ENCODE measurements at regions not wholly inside any gene's neighbourhood (a gene's known extent, or its start where the extent isn't known, plus 50 kb on each side); places are given as distances from the start of the nearest gene placed in this dataset.
A peak's percentile ranks its signal among the peaks of the same experiment; 100 is the strongest.
"Not testable (repeated sequence)": the region's sequence is repeated elsewhere in the genome, so short reads cannot be mapped to it uniquely, and the experiment has no call there.

DNA sequence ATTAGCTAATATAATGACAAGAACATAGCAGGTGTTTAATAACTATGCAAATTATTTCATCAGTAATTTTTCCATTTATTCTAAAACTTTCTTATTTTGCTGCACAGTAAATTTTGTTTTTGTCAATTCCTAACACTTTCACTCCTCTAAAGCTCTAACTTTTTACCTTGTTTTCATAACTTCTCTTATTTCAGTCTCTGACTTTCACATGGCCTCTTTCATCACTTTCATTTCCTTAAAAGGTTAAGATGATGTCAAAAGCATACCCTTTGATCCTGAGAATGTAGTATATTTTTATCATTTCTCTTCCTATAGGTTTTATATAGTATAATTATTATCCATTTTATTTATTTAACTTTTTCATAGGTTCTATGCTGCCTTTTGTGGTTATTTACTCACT is 1325.8 kb upstream of the ALCAM start:
- no peak for DNase-seq

DNA sequence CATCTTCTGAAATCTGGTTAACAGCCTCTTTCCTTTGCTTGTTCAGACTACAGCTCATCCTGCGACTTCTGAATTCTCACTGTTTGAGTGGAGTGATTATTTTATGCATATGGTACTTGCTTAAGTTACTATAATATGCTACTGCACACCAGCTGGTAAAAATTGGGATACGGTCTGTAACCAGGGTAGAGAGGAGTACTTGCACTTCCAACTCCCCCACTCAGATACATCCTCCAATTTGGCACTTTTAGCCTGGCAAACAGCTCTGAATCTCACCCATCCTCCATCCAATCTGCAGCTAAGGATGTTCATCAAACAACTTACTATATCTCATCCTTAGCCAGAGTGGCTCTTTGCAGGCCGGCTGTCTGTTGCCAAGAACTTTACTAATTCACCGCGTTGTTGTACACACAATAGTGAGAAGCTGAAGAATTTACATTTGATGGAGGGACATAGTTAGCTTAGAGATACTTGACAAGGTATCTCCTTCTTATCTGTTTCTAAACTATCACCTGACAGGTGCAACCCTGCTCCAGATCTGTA is 1323.6 kb upstream of the ALCAM start:
- DNase-seq: not testable (repeated sequence)

DNA sequence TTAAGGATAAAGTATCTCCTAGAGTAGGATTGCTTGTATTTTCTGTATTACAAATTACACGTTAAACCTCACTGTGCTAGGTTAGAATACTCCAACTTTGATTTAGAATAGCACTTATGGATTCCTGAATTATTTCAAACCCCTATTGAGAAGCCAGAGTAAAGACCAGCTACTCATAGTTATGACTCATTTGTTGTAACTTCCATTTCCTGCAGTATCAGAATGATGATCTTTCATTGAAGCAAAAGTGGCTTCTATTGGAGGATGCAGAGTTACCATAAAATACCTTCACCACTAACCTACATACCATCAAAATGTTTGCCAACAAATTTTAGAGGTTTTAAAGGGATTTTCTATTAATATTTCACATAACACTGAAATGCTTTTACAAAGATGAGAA is 1322.7 kb upstream of the ALCAM start:
- DNase-seq: peak; percentile 15

DNA sequence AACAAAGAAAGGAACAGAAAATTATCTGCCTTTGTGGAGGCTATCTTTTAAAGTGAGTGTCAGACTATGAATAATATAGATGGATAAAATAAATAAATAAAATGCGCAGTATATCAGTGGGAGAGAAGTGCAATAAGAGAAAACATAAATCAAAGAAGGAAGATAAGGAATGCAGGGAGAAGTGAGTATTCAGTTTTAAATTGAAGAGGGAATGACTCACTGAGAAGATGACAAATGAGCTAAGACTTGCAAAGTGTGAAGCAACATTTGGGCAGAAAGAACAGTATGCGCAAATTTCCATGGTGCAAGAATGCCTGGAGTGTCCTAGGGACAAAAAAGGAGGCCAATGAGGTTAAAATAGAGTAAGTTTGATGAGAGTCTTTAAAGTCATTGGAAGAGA is 1300.1 kb upstream of the ALCAM start:
- peak; percentile 70 for DNase-seq

DNA sequence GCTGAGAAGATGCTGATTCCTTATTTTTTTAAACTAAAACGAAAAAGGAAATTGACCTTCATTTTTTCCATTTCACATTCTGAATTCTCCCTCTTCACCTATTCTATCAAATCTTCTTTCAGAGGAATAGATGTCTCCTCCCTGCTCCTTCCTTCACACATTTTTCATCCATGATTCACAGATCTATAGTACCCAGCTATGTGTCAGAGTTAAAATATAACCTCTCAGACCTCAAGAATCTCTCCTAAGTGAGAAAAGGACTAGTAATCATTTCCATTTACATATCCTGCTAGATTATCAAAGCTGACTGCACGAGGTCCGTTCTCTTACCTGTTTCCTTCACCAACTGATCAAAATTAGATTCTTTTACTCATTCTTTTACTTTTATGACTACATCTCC is 1297.6 kb upstream of the ALCAM start:
- DNase-seq: peak; percentile 48

DNA sequence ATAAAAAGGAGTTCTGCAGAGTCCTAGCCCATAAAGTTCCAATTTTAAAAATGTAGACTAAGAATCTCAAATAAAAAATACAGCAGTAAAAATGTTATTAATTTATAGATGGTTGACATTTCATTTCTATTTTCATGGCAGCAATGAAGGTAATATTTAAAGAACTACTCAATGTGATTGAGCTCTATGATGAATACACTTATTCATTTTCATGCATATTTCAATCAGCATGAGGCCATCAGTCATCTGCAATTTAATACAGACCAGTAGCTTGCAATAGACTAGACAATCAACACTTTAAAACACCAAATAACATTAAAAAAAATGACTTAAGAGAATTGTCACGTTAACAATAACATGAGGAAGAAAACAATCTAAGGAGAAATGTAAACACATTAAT is 1295.8 kb upstream of the ALCAM start:
- no peak for DNase-seq

DNA sequence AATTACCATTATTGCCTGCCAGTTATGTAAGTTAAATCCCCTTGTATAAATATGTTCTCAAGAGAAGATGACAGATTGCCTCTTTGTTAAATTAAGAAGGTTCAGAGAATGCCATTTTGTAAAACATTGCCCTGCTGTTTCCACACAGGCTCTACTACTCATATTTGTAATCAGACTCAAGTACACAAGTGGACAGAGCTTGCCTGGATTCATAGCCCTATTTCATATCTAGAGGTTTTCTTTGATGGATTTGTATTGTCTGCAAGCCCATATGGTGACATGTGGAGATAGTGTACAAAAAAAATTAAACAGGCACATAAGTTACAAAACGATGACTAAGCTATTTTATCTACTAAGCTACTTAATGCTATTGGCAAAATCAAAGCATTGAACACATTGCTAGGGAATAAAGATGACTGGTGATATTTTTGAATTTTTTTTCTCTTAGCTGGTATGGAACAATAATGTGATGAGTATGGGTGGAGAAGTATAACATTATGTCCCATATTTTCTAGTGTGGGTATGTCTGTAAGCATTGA is 1286.6 kb upstream of the ALCAM start:
- DNase-seq: no peak

DNA sequence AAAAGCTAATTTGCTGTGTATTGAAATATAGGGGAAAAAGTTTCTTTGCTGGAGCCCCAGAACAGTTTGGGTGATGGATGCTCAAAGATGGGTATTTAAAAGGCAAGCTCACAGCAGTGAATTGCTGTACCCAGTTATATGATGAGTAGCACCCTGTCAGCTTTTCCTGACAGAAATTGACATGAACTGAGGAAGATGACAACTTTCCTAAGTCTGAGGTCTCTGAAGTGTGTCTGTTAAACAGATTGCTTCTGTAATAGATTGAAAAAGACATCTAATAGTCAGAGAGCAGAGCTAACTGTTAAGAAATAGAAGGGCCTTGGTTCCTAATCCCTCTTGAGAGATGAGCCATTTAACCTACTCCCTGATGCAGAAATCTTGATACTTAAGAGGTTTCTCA is 1278.0 kb upstream of the ALCAM start:
- no peak for DNase-seq

DNA sequence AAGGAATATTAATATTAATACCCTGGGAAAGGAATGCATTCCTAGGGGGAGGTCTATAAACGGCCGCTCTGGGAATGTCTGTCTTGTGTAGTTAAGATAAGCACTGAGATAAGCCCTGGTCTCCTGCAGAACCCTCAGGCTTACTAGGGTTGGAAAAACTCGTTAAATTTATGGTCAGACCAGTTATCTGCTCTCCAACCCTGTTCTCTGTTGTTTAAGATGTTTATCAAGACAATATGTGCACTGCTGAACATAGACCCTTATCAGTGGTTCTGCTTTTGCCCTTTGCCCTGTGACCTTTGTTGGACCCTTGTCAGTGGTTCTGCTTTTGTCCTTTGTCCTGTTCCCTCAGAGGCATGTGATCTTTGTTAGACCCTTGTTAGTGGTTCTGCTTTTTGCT is 1276.7 kb upstream of the ALCAM start:
- not testable (repeated sequence) for DNase-seq

DNA sequence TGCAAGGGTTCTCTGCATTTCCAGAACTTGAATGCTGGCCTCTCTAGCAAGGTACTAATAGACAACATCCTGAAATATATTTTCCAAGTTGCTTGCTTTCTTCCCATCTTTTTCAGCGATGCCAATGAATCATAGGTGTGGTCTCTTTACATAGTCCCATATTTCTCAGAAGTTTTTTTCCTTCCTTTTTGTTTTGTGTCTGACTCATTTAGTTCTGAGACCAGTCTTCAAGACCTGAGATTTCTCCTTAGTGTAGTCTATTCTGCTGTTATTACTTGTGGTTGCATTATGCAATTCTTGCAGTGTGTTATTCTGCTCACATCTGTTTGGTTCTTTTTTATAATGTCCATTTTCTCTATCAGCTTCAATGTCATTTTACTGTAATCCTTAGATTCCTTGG is 1265.0 kb upstream of the ALCAM start:
- DNase-seq: peak; percentile 13

DNA sequence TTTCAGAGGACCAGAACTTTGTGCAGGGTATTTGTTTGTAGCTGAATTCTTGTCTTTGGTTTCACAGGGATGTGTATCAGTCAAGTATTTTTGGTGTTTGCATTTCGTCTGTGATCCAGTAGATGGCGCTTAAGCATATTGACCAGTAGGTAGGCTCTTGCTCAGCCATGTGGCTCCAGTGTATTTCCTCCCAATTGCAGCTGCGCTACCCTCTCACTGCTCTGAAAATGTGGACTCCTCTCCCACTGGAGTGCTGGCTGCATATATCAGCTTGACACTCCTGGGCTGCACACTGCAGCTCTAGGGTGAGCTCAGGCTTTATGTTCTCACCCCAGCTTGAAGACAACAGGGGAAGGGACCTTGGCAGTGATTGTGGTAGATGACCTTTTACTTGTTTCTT is 1264.3 kb upstream of the ALCAM start:
- DNase-seq: peak; percentile 67

DNA sequence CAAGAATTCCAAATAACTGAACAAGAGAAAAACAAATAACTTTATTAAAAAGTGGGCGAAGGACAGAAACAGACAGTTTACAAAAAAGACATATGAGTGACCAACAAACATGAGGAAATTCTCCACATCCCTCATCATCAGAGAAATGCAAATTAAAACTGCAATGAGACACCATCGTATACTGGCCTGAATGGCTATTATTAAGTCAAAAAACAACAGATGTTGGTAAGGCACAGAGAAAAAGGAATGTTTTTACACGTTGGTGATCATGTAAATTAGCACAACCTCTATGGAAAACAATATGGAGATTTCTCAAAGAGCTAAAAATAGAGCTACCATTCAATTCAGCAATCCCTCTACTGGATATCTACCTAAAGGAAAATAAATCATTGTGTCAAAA is 1260.4 kb upstream of the ALCAM start:
- no peak for DNase-seq

DNA sequence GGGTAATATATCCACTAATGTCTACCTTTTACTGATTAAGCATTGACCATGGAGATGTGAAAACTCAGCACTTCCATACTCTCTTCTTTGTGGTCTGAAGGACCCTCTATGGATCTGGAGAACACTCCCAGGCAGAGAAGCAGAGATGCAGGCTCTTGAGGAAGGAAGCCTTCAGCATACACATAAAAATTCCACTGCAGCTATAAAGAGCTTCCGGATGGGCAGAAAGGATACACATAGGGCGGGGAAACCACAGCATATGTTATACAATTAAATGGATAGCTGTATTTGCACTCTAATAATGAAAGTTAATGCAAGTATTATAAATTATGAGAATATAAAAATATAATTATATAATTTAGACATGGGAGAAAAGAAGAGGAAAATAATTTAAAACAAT is 1258.2 kb upstream of the ALCAM start:
- DNase-seq: peak; percentile 6

DNA sequence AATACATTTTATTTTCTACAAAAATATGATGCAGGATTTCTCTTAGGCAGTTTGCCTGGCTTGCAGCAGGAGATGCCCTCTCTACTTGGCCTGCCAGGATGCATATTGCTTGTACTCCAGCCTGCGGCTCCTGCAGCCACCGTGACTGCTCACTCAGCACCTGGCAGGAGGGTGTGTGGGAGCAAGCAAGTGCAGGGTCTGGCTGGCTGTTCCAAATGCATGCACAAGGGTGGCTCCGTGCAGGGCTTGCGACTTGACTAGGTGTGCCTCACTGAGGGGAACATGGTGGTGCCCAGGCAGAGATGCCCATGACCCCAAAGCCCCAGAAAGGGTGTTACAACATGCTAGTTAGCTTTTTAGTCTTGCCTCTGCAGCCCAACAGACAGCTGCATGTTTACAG is 1240.2 kb upstream of the ALCAM start:
- no peak for DNase-seq

DNA sequence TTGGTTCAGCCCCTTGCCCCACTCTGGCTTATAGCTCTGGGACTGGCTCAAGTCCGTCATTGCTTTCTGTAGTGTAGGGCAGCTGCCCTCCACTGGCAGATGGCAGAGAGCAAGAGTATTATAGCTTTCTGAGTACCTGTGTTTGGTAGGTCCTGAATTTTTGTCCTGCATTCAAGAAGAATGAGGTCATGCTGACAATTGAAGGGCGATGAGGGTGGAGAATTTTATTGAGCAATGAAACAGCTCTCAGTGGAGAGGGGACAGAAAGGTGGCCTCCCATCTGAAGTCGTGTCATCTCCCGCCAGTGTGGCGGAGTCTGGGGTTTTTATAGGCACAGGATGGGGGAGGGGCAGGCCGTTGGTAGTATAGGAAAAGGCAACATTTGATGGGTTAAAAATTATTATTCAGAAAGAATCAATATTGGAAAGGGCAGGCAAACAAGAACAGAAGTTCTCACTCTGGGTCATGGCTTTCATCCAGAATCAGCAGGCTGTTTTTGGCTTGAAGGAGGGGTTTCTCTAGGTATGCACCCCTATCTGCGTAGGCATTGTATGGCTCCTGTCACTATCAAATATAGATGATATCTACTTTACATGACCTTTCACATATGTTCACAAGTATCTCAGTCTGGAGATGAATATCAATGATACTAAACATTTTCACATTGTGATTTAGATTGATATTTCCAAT is 1239.7 kb upstream of the ALCAM start:
- DNase-seq: no peak

DNA sequence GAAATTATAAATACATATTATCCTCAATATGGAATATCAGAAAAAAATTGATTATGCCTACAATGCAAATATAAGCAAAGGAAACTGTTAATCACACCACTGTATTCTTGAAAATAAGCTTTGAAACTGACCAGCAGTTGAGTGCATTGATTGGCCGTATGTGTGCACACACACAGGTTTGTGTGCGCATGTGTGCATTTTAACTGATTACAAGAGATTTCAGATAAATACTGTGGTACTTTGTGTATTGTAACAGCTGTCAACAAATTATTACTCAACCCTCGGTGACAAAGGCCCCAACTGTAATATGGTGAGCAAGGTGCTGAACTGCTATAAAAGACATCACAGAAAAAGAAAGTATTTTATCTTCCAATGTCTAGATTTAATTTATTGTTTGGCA is 1238.9 kb upstream of the ALCAM start:
- DNase-seq: no peak

DNA sequence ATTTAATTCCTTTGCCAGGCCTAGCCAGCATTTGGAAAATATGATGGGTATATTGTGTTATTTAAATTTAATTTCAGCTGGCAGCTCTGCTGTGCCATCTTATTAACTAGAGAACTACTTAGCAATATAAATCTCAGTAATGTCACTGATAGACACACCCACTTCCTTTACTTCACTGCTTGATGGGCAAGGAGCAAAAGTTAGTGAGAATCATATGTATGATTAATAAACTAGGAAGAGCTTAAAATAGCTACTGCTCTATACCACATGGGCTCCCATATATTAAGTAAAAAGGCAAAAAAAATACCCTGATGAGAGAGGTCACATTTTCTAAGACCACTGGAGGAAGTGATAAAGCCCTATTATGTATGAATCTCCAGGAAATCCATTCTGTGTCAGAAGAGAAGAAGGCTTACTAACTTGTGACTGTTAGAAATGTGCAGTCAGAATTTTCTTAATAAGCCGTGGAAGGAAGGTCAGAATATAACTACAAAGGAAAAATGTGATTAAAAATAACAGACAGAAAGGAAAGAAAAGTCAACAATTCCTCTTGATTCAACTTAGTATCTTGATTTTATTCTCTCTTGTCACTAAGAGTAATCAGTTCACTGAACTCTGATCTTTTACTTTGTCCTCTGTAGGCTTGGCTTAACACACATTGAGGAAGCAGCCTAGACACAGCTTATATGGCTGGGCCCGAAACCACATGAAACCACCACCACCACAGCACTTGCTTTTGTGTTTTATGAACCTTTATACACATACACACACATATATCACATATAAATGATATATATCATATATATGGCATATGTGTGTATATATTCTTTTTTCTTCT is 1233.9 kb upstream of the ALCAM start:
- peak; percentile 63 for DNase-seq

DNA sequence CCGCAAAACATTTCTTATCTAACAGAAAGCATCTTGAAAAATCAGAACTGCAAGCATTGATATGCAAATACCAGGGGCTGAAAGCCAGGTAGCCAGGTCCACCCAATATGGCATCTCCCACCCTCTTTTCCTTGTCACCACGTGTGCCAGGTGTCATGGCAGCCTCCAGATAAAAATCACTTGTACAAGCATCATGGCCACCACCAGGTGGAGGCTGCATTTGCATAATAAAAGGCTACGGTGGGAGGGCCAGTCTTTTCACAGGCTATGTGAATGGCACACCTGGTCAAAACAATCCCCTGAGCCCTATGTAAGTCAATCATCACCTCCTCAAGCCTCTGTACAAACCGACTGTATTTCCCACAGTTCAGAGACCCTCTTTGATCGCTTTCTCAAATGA is 1233.1 kb upstream of the ALCAM start:
- no peak for DNase-seq

DNA sequence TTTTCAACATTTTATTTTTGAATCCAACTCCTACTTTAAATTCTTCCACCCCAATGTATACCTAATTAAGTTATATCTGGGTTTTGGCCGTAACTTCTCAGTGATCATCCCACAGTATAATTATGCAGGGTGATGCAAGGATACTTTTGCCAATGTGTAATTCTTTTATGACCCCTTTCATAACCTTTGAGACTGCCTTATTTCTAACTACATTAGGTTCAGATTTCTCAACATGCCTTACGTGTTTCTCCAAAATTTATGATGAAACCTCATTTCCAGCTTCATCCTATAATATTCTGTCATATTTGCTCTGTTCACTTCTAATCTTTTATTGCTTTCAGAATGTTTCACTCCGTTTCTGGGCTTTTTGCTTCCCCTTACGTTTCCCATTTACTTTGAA is 1229.6 kb upstream of the ALCAM start:
- DNase-seq: no peak

DNA sequence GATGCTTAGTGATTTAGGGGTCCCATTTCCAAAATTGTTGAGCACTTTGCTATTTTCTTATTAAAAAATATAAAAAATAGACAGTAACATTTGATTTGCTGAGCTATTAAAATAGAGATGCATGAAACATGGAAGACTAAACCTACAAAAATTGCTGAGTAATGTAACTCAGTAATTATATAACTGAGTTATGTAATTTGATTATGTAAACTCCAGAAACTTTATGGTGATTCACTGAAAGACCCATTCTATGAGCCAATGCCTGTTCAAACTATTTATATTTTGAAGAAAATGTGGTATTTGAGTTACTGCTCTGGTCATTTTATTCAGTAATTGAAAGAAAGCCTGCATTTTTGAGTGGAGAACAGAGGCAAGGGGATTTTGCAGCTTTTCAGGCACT is 1221.5 kb upstream of the ALCAM start:
- DNase-seq: peak; percentile 16

DNA sequence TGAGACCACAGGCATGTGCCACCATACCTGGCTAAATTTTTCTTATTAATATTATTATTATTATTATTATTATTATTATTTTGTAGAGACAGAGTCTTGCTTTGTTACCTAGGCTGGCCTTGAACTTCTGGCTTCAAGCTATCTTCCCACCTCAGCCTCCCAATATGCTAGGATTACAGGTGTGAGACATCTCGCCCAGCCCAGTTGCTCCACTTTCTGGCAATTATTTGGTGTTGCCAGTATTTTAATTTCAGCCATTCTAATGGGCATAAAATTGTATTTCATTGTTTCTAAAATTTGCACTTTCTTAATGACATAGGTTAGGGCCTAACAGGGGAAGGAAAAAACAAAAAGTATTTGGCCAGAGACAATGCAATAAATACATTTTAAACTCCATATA is 1217.6 kb upstream of the ALCAM start:
- DNase-seq: no peak

DNA sequence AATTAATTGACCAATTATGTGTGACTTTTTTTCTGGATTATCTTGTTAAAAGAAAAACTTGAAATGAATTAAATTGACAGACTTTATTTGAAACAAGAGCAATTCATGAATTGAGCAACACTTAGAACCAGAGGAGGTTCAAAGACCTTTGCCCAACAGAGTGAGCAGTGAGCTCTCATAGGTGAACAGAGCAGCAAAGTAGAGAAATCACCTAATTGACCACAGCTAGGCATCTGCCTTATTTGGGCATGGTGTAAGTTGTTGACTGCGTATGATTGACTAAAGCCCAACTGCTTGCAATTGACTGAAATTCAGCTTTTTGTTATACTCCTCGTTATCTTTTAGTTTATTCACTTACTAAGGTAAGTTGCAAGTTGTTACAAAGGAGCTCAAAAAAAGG is 1216.0 kb upstream of the ALCAM start:
- no peak for DNase-seq

DNA sequence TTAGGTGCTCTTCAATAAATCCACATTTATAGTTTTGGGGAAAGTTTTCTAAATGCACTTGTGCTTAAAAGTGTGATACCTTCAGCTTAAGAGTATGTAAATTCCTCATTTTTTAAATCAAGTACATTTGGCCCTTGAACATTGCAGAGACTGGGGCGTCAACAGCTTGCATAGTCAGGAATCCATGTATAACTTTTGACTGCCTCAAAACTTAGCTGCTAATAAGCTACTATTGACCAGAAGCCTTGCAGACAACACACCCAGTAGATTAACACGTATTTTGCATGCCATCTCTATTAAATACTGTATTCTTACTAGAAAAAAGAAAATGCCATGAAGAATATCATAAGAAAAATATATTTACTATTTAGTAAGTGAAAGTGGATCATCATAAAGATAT is 1211.8 kb upstream of the ALCAM start:
- no peak for DNase-seq

DNA sequence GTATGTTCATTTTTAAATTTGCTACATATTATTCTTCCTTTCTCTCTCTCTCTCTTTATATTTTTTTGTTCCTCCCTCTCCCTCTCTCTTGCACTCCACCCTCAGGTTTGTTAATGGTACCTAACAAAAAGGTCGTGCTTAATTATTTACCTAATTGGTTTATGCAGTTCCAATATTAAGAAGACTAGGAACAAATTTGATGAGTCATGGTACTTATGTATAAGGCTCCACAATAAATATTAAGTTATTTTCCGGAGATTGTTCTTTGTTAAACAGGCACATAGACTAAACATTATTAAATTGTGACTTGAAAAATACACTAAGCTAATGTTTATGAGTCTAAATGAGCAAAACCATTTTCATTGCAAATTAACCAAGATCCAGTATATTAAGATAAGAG is 1200.8 kb upstream of the ALCAM start:
- DNase-seq: no peak
